ENCODE measurements at regions not wholly inside any gene's neighbourhood (a gene's known extent, or its start where the extent isn't known, plus 50 kb on each side); places are given as distances from the start of the nearest gene placed in this dataset.

GRCh38 chr2:193749485-193749884 is 1554.8 kb upstream of the TMEFF2 start:
- TF ChIP-seq RAD21 (IDR thresholded peaks at IDR 0.05; ENCODE audit: low read depth) (no peak), CREB1 (IDR thresholded peaks at IDR 0.05; ENCODE audit: low read depth) (no peak), EP300 (IDR thresholded peaks at IDR 0.05; ENCODE audit: borderline replicate concordance) (no peak), FOXM1 (IDR thresholded peaks at IDR 0.05; ENCODE audit: borderline replicate concordance, low read depth) (no peak), ZBTB7A (IDR thresholded peaks at IDR 0.05; ENCODE audit: low read depth) (no peak), TCF12 (IDR thresholded peaks at IDR 0.05; ENCODE audit: low read depth) (no peak), USF1 (IDR thresholded peaks at IDR 0.05) (no peak), EGR1 (IDR thresholded peaks at IDR 0.05) (no peak), TAF1 (IDR thresholded peaks at IDR 0.05; ENCODE audit: low read depth) (no peak), REST (IDR thresholded peaks at IDR 0.05; ENCODE audit: low read depth) (no peak), YY1 (IDR thresholded peaks at IDR 0.05; ENCODE audit: low read depth) (no peak), MAX (IDR thresholded peaks at IDR 0.05) (no peak), CEBPB (IDR thresholded peaks at IDR 0.05) (no peak), NFIC (IDR thresholded peaks at IDR 0.05) (no peak), TEAD4 (IDR thresholded peaks at IDR 0.05) (no peak)

- no peak for TF ChIP-seq CEBPB (IDR thresholded peaks at IDR 0.05)
- TF ChIP-seq NFIC (IDR thresholded peaks at IDR 0.05): 0 out of 2 replicates have a peak, but pooled peaks have one; percentile 9
- no peak for TF ChIP-seq TCF12 (IDR thresholded peaks at IDR 0.05; ENCODE audit: low read depth)
These were observed 1548.4 kb upstream of the TMEFF2 start for GRCh38 chr2:193743089-193743488.

GRCh38 chr2:193738892-193739291 is 1544.2 kb upstream of the TMEFF2 start:
- TF ChIP-seq EGR1 (IDR thresholded peaks at IDR 0.05) (no peak), TCF12 (IDR thresholded peaks at IDR 0.05; ENCODE audit: low read depth) (no peak), TEAD4 (IDR thresholded peaks at IDR 0.05) (no peak), TAF1 (IDR thresholded peaks at IDR 0.05; ENCODE audit: low read depth) (no peak), RAD21 (IDR thresholded peaks at IDR 0.05; ENCODE audit: low read depth) (no peak), CREB1 (IDR thresholded peaks at IDR 0.05; ENCODE audit: low read depth) (no peak), ZBTB7A (IDR thresholded peaks at IDR 0.05; ENCODE audit: low read depth) (no peak), MAX (IDR thresholded peaks at IDR 0.05) (no peak), EP300 (IDR thresholded peaks at IDR 0.05; ENCODE audit: borderline replicate concordance) (no peak), FOXM1 (IDR thresholded peaks at IDR 0.05; ENCODE audit: borderline replicate concordance, low read depth) (no peak), REST (IDR thresholded peaks at IDR 0.05; ENCODE audit: low read depth) (no peak), YY1 (IDR thresholded peaks at IDR 0.05; ENCODE audit: low read depth) (no peak), CEBPB (IDR thresholded peaks at IDR 0.05) (no peak), NFIC (IDR thresholded peaks at IDR 0.05) (no peak), USF1 (IDR thresholded peaks at IDR 0.05) (no peak)

GRCh38 chr2:193712912-193713311 is 1518.2 kb upstream of the TMEFF2 start:
- no peak for TF ChIP-seq ZBTB7A (IDR thresholded peaks at IDR 0.05; ENCODE audit: low read depth)

- no peak for TF ChIP-seq TAF1 (IDR thresholded peaks at IDR 0.05; ENCODE audit: low read depth)
- TF ChIP-seq TCF12 (IDR thresholded peaks at IDR 0.05; ENCODE audit: low read depth): no peak
- no peak for TF ChIP-seq MAX (IDR thresholded peaks at IDR 0.05)
- TF ChIP-seq USF1 (IDR thresholded peaks at IDR 0.05): no peak
- no peak for TF ChIP-seq EP300 (IDR thresholded peaks at IDR 0.05; ENCODE audit: borderline replicate concordance)
- no peak for TF ChIP-seq EGR1 (IDR thresholded peaks at IDR 0.05)
- TF ChIP-seq RAD21 (IDR thresholded peaks at IDR 0.05; ENCODE audit: low read depth): no peak
- no peak for TF ChIP-seq CEBPB (IDR thresholded peaks at IDR 0.05)
- no peak for TF ChIP-seq REST (IDR thresholded peaks at IDR 0.05; ENCODE audit: low read depth)
- TF ChIP-seq YY1 (IDR thresholded peaks at IDR 0.05; ENCODE audit: low read depth): no peak
These were observed 1508.7 kb upstream of the TMEFF2 start for GRCh38 chr2:193703411-193703810.
